GM20000 (cell line): ENCODE measurements at regions not wholly inside any gene's neighbourhood (a gene's known extent, or its start where the extent isn't known, plus 50 kb on each side); places are given as distances from the start of the nearest gene placed in this dataset.

Source experiments
- DNase-seq: peaks from one replicate; pipeline ENCODE4 v3.0.0; 2012; ENCODE audit warnings: low spot score
- CTCF ChIP-seq: IDR thresholded peaks from 2 replicates; pipeline ENCODE4 v1.5.1; 2012; ENCODE audit warnings: mild to moderate bottlenecking, control low read depth; ENCODE audit errors: extremely low read depth, missing control alignments

GRCh38 chr11:91967026-91967690 is 257.5 kb upstream of the FAT3 start:
- no peak for DNase-seq
- no peak for TF ChIP-seq CTCF

DNA sequence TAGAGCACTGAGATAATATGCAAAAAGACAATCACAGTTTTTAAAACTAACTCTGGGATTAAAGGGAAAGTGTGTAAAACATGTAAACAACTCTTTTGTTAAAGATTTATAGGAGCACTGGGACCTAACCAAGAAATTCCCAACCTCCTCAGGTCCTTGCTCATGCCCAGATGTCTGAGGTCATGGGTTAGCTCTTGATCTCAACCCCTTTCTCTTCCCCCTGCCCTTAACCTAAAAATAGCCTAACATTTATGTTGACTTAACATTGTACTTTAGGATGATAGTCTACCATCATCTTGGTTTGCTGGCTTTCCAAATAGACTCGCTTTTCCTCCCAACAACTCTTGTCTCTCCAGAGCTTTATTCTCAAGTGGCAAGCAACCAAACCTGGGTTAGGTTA is 258.2 kb upstream of the FAT3 start:
- no peak for DNase-seq
- no peak for TF ChIP-seq CTCF

DNA sequence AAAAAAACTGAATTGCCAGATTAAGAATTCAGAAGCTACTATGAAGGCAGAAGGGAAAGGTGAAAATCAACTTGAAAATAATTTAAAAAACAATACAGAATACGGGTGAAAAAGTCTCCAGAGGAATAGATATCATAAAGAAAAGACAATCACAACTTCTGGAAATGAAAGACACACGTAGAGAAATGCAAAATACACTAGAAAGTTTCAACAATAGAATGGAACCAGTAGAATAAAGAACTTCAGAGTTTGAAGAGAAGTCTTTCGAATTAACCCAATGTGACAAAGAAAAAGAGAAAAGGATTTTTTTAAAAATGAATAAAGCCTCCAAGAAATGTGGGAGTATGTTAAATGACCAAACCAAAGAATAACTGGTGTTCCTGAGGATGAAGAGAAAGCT is 263.8 kb upstream of the FAT3 start:
- DNase-seq = no peak
- no peak for TF ChIP-seq CTCF

DNA sequence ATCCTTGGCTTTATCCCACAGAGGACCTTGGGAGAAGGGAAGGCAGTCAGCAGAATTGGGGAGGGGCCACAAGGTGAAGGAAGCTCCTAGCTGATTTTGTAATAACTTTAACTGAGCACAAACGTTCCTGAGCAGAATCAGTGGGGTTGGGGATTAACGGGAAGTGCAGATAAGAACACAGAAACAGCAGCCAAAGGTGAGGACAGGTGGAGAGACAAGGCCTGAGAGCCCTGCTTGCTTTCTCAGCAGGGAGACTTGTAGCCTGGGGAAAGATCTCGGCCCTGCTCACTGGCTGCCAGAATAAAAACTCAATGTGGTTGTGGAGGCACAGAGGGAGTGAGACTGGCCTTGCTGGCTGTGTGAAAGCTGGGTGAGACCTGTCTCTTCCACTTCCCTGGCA is 265.2 kb upstream of the FAT3 start:
- TF ChIP-seq CTCF = no peak
- DNase-seq = no peak

DNA sequence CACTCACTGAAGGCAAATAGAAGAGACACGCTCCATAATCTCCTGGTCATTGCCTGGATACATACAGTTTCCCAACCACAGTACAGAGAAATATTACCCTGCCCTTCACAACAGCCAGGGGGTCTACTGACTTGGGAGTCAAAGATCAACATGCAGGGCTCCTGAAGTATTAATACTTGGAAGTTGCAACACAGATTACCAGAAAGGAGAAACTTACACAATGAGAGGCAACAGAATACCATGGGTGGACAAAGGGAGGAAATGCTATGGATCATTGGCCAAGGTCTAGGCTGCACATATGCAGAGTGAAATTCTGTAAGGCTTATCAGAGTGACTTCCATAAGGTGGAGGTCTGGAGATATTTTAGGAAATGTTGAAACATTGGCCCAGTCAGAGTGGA is 267.9 kb upstream of the FAT3 start:
- no peak for TF ChIP-seq CTCF
- no peak for DNase-seq

GRCh38 chr11:91955206-91955605 is 269.4 kb upstream of the FAT3 start:
- no peak for DNase-seq
- no peak for TF ChIP-seq CTCF

DNA sequence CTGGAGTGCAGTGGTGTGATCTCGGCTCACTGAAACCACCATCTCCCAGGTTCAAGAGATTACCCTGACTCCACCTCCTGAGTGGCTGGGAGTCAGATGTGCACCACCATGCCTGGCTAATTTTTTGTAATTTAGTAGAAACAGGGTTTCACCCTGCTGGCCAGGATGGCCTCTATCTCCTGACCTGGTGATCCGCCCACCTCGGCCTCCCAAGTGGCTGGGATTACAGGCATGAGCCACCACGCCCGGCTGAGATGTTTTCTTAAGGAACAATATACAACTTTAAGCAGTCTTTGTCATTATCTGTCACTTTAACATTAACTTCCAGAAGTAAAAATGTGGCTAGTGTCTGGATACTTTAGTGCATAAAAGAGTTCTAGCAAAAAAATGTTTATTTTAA is 272.6 kb upstream of the FAT3 start:
- DNase-seq = no peak
- TF ChIP-seq CTCF = no peak
